ENCODE measurements at regions not wholly inside any gene's neighbourhood (a gene's known extent, or its start where the extent isn't known, plus 50 kb on each side); places are given as distances from the start of the nearest gene placed in this dataset.

- DNase-seq, result no peak
Measured at GRCh38 chr14:76669770-76670169, 91.5 kb upstream of the VASH1 start.

GRCh38 chr14:76672123-76672522 lies 89.1 kb upstream of the VASH1 start:
- no peak for DNase-seq

DNA sequence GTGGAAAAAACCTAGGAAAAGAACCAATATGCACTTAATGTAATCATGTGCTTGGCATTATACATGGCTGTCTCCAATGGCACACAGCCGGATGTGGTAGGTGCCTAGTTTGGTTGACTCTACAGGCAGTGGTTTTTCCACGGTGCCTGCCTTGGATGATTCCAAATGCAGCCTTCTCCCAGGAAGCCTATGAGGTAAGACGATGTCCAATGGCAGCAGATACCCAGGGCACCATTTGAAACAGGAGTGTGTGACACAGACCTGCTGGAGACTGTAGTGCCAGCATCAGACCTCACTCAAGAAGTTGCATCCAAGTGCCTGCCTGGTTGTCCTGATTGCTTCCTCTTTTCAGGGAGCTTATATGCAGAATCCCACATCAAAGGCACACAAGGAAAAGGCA lies 88.0 kb upstream of the VASH1 start:
- no peak for DNase-seq

GRCh38 chr14:76675046-76675445 lies 86.2 kb upstream of the VASH1 start:
- no peak for DNase-seq

DNA sequence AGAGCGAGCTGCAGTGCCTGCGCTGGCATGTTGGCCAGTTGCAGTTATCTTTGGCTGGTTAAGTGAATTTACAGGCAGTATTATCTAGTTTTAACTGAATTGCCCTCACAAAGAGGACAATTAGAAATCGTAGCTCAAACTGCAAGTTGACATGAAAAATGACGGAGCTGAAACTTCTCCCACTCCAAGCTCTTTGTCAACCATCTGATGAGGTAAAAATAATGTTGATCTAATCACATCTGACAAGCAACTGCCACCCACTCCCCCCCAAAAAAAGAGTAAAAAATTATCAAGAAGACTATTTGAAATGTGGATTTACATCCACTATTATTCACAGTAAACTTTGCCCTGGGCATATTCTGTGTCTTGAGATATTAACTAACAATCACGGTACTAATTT lies 84.7 kb upstream of the VASH1 start:
- DNase-seq, result no peak

DNA sequence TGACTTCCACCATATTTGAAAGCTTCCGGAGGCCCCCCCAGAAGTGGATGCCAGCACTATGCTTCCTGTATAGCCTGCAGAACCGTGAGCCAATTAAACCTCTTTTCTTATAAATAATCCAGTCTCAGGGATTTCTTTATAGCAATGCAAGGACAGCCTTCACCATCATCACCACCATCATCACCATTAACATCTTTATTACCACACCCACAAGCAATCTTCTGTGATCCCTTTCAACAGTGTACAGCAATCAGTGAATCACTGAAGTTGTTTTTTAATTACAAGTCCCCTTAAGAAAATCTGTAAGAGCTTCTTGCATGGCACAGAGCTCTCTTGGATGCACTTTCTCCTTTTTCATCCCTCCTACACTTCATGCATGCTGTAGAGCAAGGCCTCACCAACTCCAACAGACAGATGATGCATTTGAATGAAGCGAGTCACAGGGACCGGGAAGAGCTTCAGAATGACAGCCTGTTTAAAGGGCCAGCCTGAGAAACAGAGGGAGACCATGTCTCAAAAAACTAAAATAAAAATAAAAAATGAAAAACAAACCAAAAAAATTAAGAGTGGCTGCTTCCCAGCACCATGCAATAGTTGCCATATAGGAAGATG lies 83.6 kb upstream of the VASH1 start:
- DNase-seq, result no peak

DNA sequence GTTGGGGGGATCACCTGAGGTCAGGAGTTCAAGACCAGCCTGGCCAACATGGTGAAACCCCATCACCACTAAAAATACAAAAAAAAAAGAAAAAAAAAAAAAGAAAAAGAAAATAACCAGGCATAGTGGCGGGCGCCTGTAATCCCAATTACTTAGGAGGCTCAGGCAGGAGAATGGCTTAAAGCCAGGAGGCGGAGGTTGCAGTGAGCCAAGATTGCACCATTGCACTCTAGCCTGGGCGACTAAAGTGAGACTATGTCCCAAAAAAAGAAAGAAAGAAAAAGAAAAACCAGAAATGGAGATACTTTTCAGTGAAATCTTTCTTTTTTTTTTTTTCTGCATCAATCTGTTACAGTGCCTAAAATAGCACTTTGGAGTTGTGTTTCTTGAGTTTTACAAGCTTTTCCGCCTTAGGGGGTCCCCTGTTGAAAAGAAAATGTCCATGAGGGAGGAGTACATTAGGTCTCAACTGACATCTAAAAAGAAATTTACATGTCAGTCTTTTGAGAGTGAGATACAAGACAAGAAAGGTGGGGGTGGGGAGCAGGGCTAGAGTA lies 82.9 kb upstream of the VASH1 start:
- DNase-seq, result no peak

- no peak for DNase-seq
Measured at GRCh38 chr14:76682367-76682766, 78.9 kb upstream of the VASH1 start.

DNA sequence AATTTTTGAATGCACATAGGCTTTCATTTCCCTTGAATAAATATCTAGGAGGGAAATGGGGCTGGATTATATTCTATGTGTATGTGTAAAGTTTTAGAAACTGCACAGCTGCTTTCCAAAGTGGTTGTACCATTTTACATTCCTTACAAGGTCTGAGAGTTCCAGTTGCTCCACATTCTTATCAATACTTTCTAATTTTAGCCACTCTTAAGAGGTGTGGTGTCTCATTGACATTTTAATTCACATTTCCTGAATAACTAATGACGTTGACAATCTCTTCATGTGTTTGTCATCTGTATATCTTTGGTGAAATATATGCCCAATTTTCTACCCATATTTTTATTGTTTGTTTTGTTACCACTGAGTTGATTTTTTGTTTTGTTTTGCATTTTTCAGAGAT lies 74.6 kb upstream of the VASH1 start:
- DNase-seq, result no peak

DNA sequence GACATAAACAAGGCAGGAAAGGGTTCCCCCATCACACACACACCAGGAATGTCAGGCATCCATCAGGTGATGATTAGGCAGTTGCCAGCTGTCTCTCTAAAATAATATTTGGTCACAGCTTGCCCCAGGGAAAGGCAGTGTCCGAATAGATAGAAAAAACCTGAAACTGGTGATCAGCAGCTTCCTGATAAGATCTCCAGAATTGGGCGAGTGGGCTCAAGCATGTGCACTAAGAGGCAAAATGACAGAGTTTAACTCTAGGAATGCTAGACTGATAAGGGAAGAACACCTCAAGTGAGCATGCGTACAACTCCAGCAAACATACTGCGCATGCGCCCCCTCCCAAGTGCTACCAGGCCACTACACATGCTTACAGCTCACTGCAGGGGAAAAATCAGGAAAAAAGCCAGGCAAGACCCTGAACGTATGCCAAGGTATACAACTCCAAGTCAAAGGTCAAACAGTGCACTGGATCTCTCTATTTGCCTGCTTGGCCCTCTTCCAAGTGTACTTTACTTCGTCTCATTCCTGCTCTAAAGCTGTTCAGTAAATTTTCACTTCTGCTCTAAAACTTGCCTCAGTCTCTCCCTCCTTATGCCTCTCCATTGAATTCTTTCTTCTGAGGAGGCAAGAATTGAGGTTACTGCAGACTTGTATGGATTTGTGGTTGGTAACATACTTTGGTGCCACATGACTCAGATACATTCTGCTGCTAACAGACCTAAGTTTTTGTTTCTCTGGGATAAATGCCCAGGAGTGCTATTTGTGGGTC lies 73.5 kb upstream of the VASH1 start:
- no peak for DNase-seq

GRCh38 chr14:76688383-76688671 lies 72.9 kb upstream of the VASH1 start:
- no peak for DNase-seq

DNA sequence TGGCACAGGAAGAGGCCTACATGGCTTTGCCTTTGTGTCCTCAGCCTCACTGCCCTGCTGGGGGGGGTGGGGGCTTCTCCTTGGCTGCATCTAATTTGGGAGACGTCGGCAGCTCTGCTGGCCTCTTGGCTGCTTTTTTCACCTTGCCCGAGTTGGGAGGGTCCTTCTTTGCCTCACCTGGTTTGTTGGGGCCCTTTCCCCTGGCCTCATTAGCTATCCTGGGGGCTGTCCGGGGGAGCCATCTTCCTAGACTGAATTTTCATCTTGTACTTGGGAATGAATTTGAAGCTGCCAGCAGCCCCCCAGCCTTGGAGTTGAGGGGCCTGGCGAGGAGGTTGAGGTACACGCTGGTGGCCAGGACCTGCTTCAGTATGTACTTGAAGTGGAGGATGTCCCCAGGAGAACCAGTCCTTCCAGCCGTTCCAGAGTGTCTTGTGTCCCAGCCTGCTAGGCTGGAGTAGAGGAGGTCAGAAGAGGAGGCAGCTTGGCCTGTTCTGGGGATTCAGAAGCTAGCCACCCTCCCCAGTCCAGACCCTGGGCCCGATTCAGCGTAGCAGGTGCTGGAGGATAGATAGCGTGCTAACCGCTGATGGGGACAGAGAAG lies 70.7 kb upstream of the VASH1 start:
- DNase-seq, result no peak

GRCh38 chr14:76694106-76694505 lies 67.2 kb upstream of the VASH1 start:
- DNase-seq, result no peak

GRCh38 chr14:76695263-76695920 lies 65.9 kb upstream of the VASH1 start:
- DNase-seq, result no peak

DNA sequence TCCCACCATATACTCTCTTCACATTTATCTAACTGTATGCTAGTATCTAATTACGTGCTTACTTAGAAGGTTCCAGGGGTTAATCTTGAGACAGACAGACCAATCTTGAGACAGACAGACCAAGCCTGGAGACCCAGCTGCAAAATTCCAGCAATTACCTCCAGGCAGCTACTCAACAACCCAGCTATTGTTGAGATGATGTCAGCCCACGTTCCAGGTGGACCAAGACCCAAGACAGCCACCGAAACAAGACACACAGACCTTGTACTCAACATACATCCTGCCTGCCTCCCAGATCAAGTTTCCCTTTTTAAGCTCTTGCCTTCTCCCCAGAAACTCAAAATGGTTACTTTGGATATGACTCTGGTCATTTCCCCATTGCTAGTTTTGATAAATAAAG lies 64.9 kb upstream of the VASH1 start:
- DNase-seq, result no peak

DNA sequence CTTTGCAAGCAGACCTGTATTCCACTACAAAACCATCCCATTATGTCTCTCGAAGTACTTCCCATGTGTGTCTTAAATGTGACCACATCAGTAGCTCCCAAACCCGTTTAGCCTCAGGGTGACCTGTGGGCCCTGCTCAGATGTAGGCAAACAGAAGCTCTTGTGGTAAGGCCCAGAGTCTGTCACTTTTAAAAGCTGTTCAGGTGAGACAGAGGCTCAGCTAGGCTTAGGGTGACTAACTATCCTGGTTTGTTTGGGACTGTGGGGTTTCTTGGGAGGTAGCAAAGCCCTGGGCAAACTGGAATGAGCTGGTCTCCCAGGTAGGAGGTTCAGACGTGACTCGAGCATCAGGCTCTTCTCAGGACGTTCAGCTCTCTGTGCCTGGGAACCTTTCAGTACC lies 64.5 kb upstream of the VASH1 start:
- no peak for DNase-seq

GRCh38 chr14:76697246-76697905 lies 63.9 kb upstream of the VASH1 start:
- no peak for DNase-seq

- no peak for DNase-seq
Measured at GRCh38 chr14:76698191-76698590, 63.1 kb upstream of the VASH1 start.

- DNase-seq, result no peak
Measured at GRCh38 chr14:76698631-76699030, 62.6 kb upstream of the VASH1 start.

- no peak for DNase-seq
Measured at GRCh38 chr14:76699209-76699938, 61.9 kb upstream of the VASH1 start.

GRCh38 chr14:76699939-76700590 lies 61.2 kb upstream of the VASH1 start:
- DNase-seq, result no peak

DNA sequence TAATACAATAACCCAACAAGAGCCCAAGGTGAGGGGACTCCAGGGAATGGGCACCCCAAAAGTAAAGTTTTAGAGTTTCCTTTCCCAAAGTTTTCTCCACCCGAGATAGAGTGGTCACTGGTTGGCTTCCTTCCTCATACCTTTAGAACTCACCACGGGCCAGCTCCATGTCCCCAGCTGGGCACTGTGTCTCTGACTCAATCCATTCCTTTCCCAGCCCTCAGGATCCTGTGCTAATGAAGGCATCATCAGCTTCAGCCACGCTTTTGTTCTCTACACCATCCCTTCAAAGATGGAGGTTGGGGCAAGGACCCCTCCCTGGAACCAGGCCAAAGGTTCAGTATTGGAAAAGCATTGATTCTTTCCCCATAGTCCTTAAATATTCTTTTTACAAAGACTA lies 59.8 kb upstream of the VASH1 start:
- DNase-seq, result no peak

Data from activated CD4-positive, CD25-positive, alpha-beta regulatory T cell (primary cell).